GM18511 (cell line): ENCODE measurements at regions not wholly inside any gene's neighbourhood (a gene's known extent, or its start where the extent isn't known, plus 50 kb on each side); places are given as distances from the start of the nearest gene placed in this dataset.
"Not testable (repeated sequence)": the region's sequence is repeated elsewhere in the genome, so short reads cannot be mapped to it uniquely, and the experiment has no call there.

ENCODE experiments used
- ATAC-seq: cut with Tn5 transposase; IDR thresholded peaks from one replicate; pipeline ENCODE4 v1.9.1; 2021; ENCODE audit warnings: mild to moderate bottlenecking, moderate library complexity; ENCODE audit not compliant: unreplicated experiment

DNA sequence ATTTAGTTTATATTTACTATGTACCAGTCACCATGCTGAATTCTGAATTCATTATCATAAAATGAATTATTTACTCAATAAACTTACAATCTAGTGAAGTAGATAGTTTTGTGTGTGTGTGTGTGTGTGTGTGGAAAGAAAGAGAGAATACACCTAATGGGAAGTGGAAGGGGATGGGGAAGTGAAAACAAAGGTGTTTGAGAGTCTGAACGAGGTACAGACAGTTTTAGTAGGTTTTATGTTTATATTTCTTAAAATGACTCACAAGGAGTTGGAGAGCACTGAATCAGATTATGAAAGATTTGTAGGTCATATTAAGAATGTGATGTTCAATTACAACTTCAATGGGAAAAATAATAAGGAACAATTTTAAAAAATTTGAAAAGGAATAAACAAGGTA lies 1753.0 kb downstream of the SLITRK1 start:
- ATAC-seq = no peak

DNA sequence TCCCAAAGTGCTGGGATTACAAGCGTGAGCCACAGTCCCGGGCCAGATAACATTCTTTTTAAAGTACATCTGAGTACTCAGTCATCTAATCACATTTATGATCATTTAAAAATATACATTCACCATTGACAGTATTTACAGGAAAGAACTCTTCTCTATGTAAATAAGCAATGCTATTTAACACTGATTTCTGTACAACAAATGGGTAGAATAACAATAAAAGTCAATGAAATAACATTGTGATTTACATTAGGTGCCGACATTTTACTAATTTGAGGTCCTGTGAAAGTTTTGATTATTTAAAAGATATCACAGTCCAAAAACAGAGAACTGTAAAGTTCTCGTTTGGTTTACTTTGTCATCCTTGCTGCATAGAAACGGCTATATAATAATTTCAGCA lies 1763.7 kb downstream of the SLITRK1 start:
- no peak for ATAC-seq

DNA sequence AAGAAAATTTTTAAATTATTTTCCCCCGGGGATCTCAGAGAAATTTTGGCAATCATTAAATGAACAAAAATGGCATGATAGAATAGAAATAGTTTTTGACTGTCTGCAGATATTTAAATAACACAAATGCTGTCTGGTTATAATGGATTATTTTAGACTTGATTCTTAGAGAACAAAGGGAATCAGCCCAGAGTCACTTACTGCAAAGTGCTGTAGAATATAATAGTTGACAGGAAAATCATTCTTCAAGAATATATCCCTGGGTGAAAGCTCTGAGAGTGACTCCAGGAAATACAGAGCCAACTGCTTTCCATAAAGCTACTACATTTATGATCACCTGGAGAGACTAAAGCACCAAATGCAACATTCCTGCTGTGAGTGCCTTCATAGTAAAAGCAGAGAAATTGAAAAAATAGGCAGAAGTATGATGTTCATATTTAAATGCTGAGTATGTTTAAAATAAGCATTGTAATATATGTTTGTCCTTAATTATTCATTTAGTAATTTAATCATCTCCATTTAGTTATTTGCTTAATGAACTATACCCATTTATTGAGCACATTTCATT lies 1765.8 kb downstream of the SLITRK1 start:
- no peak for ATAC-seq

DNA sequence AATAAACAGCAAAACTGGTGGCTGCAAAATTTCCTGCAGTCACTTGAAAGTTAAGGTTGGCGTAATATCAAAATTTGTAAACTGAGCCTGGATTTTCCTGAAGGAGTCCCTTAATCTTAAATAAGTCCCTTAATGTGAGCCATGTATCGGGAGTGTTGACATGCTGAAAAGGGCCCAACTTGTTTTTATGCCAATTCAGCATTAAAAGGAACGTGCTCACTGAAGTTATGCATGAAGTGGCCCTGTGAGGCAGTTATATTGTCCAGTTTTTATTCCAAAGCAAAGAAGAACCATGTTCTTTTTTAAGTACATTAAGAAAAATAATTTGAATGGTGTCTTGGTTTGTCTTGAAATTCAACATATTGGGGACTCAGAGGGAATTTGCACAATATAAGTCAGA lies 1766.9 kb downstream of the SLITRK1 start:
- no peak for ATAC-seq

DNA sequence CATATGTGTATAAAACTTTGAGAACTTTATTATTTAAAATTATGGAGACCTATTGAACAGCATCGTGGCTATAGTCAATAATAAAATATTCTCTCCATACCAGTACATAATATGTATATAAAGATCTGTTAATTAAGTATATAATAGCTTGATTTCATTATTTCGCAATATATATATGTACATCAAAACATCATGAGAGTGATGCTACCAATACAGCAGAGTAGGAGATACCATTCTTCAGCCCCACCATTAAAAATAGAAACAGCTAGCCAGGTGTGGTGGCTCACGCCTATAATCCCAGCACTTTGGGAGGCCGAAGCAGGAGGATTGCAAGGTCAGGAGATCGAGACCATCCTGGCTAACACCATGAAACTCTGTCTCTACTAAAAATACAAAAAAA lies 1755.3 kb upstream of the SPRY2 start:
- no peak for ATAC-seq

DNA sequence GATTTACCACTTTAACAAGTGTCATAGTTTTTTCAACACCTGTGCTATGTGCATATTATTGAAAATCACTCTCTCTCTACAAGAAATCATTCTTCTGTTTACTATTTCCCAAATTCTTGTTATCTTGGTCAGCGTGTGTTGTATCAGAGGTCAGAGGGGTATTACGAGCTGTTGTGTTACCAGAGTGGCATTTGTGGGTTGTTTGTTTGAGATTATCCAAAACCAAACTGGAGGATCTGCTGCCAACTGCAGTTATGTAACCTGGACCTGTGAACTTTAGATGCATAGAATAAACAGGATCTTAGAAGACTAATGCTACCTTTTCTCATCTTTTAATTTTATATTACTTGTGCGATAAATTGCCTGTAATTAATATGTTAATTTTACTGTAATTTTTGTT lies 1751.4 kb upstream of the SPRY2 start:
- no peak for ATAC-seq

DNA sequence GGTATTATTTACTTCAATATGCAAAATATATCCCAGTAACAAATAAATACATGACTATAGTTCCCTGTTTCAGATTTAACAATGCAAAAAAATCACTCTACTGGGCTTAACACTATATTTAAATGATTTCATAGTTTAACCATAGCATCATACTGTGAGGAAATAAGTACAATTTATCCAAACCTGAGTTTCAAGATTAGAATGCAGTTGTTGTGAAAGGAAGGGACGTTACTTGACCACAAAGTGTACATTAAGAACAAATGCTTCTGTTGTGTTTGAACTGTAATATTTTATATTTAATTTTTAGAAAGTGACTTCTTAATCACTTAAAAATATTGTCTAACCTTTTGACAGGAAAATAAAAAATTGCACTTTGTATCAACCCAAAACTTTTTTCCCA lies 1747.9 kb upstream of the SPRY2 start:
- ATAC-seq = no peak

DNA sequence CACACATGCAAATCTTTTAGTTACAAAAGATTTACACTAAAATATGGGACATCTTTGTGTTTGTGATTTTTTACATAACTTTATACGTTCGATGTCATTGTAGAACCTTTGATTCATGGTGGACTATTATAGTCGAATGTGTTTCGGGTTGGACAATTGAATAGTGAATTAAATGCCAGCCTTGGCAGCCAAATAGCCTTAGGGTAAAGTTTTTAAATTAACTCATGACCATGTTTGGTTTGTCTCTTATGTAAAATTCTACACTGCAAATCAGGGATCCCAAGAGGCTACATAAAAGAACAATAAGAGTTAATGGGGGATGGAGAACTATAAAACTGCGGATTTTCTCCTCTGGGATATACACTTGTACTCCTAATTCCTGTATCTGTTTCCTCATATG lies 1735.6 kb upstream of the SPRY2 start:
- ATAC-seq = no peak

DNA sequence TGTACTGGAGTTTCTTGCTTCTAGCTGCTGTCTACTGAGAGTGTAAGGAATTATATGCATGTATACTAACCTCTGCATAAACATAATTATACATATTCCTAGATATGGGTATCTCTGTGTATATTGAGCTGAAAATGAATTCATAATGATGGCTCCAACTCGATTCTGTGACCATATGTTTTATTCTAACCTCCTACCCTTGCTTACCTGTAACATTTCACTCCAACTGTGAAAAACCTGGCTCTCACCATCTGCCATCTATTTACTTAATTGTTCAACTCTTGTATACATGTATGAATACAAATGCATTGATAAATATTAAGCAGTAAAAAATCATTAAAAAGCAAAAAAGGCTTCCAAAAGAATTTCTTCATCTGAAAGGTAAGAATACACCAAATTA lies 1729.5 kb upstream of the SPRY2 start:
- no peak for ATAC-seq

DNA sequence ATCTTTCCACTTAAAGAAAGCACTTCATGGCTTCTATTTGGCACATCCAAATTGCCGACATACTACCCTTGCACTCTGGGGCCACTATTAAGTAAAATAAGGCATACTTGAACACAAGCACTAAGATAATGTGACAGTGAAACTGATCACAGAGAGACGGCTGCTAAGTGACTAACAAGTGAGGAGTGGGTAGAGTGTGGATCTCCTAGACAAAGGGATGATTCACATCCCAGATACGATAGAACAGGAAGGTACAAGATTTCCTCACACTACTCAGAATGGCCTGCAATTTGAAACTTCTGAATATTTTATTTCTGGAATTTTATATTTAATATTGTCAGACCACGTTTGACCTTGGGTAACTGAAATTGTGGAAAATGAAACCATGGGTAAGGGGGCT lies 1721.8 kb upstream of the SPRY2 start:
- ATAC-seq = no peak

DNA sequence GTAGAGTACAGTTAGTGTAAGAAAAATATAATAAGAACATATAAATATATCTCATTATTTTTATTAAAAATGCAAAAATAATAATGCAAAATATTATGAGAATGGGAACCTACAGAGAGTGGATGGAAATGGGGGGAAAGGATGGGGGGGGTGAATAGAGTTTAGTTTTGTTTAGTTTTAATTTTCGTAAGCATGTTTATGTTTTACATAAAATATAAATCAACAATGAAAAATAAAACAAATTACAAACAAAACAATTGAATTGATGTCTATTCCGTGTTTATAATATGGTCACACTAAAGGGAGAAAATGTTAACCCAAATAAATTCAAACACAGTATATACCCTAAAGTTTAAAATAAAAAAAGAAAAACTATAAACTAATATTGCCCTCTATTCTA lies 1717.4 kb upstream of the SPRY2 start:
- no peak for ATAC-seq

DNA sequence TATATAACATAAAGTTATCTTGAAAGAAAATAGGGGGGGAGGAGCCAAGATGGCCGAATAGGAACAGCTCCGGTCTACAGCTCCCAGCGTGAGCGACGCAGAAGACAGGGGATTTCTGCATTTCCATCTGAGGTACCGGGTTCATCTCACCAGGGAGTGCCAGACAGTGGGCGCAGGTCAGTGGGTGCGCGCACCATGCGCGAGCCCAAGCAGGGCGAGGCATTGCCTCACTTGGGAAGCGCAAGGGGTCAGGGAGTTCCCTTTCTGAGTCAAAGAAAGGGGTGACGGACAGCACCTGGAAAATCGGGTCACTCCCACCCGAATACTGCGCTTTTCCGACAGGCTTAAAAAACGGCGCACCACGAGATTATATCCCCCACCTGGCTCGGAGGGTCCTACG lies 1704.4 kb upstream of the SPRY2 start:
- not testable (repeated sequence) for ATAC-seq

DNA sequence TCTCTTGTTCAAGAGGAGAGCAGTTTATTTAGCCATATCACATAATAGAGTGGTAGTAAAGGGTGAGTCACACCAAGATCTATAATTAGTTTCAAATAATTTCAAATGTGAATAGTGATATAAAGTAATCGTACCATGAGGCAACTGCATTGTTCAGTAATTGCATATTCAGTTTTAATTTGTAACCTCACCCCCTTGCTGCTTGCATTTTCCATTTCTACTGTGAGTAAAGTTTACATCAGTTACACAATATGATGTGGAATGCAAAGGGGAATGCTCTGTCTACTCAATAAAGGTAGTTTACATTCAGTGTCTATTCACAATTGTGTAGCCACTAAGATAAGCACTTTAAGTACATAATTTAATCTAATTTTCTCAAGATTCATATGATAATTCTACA lies 1695.7 kb upstream of the SPRY2 start:
- ATAC-seq = no peak

DNA sequence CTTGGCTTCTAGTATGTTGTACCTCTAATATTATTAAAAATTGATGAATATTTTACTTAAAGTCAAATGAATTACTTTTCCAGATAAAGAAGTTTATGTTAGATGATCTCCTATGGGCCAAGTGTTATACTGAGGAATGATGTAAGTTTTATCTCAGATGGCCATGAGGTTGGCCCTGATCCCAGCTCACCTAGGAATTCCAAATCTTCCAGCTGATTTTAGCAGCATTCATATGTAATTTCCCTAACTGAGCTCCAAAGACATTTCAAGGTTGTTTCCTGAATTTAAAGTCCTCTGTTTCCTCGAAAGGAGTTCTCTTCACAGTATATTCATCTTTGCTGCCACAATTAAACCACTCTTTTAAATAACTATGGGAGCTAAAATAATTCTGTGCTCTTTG lies 1670.4 kb upstream of the SPRY2 start:
- no peak for ATAC-seq

DNA sequence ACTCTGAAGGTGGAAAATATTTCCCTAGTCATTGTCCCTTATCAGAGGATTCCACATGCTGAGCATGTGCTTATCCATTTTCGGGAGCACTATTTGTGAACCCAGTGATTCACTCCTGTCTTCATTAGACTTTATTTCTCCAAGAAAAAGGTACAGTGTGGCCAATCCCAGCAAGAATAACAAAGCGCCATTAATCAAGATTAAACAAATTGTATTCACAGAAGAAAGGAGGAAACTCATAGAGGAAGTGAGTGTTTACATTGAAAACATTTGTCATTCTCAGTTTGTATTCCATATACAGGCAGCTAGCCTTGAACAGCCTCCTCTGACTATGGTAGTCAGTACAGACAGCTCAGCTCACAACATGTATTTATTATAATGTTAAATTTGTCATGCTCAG lies 1669.9 kb upstream of the SPRY2 start:
- no peak for ATAC-seq

DNA sequence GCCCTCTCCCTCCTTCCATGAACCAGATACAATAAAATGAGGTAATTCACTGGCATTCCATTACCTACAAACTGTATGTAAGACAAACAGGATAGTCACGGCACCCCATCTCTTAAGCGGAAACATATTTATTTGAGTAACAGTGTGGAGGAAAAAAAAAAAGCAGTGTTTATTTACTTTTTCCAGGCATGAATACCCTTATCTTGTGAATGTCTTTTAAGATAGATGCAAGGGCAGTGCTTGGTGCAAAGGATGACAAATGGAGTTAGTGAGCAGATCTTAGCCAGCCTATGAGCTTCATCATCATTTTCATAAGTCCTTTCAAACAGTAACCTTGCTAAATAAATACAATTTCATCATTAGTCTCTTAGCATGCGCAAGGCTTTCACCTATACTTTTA lies 1661.8 kb upstream of the SPRY2 start:
- no peak for ATAC-seq

DNA sequence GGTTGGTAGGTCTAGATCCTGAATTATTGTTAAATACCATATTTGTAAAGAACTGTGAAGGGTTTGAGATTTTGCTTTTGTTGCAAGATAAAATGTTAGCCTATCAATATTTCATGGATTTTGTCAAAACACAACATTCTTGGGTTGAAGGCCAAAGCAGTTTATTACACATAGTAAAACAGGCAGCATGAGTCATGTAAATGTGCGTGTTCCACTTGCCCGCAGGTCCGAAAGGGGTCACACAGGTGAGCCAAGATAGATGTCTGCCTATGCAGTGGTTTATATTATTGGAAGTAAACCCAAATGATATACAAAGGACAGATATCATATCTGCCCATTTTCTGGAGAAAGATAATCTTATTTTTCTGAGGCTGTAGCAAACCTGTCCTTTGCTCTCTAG lies 1654.4 kb upstream of the SPRY2 start:
- ATAC-seq = no peak

DNA sequence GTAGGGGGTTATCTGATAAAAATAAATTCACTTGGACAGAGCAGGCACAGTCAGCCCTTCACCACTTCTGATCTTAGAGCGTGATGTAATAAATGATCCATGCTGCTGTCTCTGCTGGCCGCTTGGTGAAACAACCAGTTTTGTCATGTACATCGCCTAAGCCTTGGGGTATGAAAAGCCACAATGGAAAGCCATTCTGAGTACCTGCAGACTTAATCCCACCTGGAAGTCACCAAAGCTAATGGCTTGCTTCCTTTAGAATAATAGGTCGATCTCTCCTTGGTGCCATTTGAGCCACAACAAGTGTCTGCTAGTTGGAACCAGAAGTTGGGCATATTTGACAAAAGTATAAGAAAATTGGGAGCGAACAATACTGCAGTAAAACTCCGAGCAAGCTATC lies 1649.7 kb upstream of the SPRY2 start:
- ATAC-seq = no peak

DNA sequence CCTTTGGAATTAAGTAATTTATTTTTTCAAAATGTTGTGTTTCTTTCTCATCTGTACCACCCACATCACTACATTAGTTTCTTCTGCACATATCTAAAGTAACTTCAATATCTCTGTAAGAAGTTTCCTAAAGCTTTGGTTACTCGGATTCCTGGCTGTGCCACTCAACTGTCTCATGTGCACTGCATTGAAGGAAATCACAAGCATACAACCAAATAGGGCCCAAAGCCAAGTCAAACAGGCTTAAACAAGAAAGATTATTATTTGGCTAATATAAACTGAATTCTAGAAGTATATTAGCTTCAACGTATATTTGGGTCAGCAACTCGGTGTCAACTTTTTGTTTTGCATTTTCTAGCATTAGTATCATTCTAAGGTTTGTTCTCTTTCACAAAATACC lies 1647.6 kb upstream of the SPRY2 start:
- ATAC-seq = no peak

DNA sequence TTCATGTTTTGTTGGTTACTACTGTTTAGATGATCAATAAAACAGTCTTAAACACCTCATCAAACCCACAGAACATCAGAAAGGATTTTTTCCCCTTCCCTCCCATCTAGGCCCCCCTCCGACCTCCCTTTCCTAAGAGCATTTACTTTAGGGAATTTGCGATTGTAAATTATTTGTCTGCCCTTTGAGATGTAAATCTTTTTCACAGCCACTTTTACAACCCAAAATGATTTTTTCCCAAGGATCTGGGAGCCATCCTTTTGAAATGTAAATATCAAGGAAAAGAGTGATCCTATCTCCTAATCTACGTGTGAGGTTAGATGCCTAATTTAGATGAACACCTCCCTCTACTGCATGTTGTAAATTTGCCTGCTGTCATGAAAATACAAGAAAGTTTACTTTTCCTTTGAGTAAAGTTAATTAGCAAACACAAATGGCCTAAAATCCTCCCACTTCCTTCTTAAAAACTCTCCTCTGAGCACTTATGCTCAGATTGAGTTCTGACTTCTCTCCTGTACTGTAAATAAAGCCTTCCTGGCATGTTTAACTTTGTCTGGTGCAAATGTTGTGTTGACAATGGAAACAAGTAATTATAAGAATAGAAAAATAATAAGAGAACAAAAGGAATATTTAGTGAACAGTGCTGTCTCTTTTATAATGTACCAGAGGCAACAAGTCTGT lies 1646.9 kb upstream of the SPRY2 start:
- no peak for ATAC-seq

DNA sequence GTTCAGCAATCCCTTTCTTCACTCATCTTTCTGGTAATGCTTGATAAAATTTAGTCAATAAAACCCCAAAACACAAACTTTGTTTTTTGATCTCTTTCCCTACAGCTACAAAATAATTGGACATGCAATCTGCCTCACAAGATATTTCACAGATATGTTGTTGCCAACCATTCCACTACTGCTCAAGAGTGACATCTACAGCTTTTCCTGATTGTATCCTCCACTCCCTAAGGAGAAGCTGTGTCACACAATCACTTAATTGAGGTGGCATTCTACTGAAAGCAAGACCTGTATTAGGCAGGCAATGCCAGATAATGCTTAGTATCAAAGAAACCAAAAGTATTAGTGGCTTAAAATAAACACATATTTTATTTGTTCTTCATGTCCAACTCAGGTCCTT lies 1646.2 kb upstream of the SPRY2 start:
- ATAC-seq = no peak

DNA sequence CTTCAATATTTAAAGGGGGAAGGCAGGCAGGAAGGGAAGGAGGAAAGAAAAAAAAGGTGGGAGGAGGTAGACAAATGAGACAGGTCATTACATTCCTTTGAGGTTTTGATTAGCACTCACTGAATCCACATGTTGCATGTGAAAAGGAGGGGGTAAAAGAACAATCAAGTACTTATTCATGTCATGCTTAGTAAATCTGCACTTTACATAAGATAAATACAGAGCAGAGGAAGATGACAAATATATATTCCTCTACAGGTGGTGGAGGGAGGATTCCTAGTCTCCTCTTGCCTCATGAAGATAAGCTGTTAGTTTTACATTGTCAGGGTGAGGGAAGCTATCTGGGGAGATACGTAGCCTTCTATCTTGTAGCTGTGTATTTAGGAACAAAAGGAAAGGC lies 1645.4 kb upstream of the SPRY2 start:
- ATAC-seq = no peak

DNA sequence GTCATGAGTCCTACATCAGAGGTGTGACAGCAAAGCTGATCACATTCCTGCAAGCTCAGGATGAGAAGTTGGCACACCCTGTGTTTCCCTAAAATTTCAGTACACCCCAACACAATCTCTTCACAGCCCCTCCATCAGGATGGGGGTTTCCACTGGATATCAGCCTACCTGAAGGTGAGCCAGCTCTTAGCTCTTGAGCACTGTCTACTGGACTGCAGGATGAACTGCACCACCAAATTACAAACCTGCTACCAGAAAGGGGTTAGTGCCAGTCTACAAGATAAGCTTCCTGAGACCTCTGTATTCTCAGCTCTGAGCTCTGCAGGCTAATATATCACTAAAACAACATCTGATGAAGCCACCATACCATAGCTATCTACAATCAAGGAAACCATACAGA lies 1616.2 kb upstream of the SPRY2 start:
- ATAC-seq = no peak
